GM18519 (cell line): ENCODE measurements at regions not wholly inside any gene's neighbourhood (a gene's known extent, or its start where the extent isn't known, plus 50 kb on each side); places are given as distances from the start of the nearest gene placed in this dataset.

Experiments used
- ATAC-seq: cut with Tn5 transposase; IDR thresholded peaks from one replicate; pipeline ENCODE4 v1.9.1; 2021; ENCODE audit warnings: mild to moderate bottlenecking, moderate library complexity; ENCODE audit not compliant: unreplicated experiment, low FRiP score

- no peak for ATAC-seq
Observed at GRCh38 chr10:117669122-117669521, 126.6 kb downstream of the EMX2 start.

GRCh38 chr10:117670116-117670904 lies 127.8 kb downstream of the EMX2 start:
- ATAC-seq: no peak

GRCh38 chr10:117673230-117674010 lies 130.9 kb downstream of the EMX2 start:
- ATAC-seq: no peak

- ATAC-seq: no peak
Observed at GRCh38 chr10:117674201-117674600, 131.7 kb downstream of the EMX2 start.

- ATAC-seq: no peak
Observed at GRCh38 chr10:117674646-117675045, 132.1 kb downstream of the EMX2 start.

- no peak for ATAC-seq
Observed at GRCh38 chr10:117675514-117676055, 133.0 kb downstream of the EMX2 start.

GRCh38 chr10:117677239-117677638 lies 134.7 kb downstream of the EMX2 start:
- ATAC-seq: no peak

GRCh38 chr10:117677890-117678500 lies 135.4 kb downstream of the EMX2 start:
- no peak for ATAC-seq

- no peak for ATAC-seq
Observed at GRCh38 chr10:117680601-117681000, 138.1 kb downstream of the EMX2 start.

- no peak for ATAC-seq
Observed at GRCh38 chr10:117681104-117681503, 138.6 kb downstream of the EMX2 start.

- ATAC-seq: no peak
Observed at GRCh38 chr10:117684046-117684610, 141.6 kb downstream of the EMX2 start.

- no peak for ATAC-seq
Observed at GRCh38 chr10:117684672-117685211, 142.2 kb downstream of the EMX2 start.

- ATAC-seq: no peak
Observed at GRCh38 chr10:117685431-117685830, 142.9 kb downstream of the EMX2 start.

- ATAC-seq: no peak
Observed at GRCh38 chr10:117686606-117687005, 144.1 kb downstream of the EMX2 start.

GRCh38 chr10:117688358-117688757 lies 145.8 kb downstream of the EMX2 start:
- no peak for ATAC-seq

- no peak for ATAC-seq
Observed at GRCh38 chr10:117689566-117689965, 147.0 kb downstream of the EMX2 start.

GRCh38 chr10:117690359-117690758 lies 147.8 kb downstream of the EMX2 start:
- no peak for ATAC-seq

- no peak for ATAC-seq
Observed at GRCh38 chr10:117694190-117694589, 151.6 kb downstream of the EMX2 start.

GRCh38 chr10:117697402-117697801 lies 154.9 kb downstream of the EMX2 start:
- no peak for ATAC-seq

- no peak for ATAC-seq
Observed at GRCh38 chr10:117698809-117699208, 156.3 kb downstream of the EMX2 start.
